ENCODE measurements at regions not wholly inside any gene's neighbourhood (a gene's known extent, or its start where the extent isn't known, plus 50 kb on each side); places are given as distances from the start of the nearest gene placed in this dataset.

DNA sequence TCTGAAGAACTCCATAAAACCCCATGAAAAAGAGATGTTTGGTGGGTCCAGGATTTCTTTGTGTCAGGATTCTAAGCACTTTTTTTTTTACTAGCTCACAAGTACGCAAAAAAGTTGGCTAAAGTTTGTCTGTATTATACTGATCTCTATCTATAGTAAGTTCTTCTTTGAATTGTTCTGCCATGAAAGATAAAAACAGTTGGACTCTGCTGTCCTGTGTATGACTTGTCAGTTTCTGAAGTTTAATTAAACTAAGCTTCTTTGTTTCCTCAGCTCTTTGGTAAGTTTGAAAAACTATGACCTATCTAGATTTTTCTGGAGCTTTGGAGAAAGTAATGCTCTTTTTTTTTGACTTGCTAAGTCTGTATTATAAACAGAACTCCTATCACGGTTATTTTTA, 812.2 kb upstream of the LUZP2 start:
- no peak for DNase-seq

DNA sequence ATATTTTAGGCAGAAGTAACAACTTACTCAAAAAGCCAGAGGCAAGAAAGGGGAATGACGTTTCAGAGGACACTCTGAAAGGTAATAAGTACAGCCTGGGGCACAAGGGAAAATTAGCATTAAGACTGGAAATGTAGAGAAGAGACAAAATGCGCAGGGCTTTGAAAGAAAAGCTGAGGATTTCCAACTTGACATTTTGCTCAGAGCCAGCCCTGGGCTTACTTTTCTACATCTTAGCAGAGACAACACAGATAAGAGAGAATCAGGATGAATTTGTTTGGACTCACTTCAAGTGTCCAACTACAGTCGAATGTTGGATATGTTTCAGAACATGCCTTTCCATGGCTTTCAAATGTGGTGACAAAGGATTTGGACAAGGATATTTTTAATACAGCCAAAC, 808.9 kb upstream of the LUZP2 start:
- DNase-seq = no peak

DNA sequence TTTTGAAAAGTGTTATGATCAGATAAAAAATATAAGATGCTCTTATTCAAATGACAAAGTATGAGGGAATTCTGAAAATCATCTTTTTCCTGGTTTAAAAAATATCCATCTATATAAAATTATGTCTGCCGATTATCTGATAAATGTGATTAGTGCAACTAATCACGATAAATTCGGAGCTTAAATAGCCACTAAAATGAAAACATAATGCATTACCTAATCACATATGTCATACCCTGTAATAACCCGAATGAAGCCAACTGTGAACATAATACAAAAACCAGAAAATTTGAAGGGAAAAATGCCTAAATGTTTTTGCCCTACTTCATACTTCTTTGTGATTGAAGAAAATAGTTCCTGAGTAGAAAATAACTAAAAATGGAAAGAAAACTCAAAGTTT, 808.4 kb upstream of the LUZP2 start:
- no peak for DNase-seq

DNA sequence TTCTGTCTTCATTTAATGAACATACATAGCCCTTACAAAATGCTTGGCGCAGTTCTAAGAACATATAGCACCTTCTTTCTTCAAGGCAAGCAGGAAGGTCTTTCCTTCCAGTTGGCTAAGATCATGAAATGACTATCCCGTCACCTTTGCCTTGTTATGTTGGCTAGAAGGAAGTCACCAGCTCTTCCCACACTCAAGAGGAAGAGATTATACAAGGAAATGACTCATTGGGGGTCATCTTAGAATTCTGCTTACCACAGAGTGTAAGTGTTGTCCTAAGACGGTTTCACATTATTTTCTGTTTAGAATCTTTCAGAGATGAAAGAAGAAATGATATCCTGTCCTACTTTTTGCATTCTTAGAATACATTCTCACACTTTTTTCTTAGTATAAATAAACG, 808.0 kb upstream of the LUZP2 start:
- no peak for DNase-seq

DNA sequence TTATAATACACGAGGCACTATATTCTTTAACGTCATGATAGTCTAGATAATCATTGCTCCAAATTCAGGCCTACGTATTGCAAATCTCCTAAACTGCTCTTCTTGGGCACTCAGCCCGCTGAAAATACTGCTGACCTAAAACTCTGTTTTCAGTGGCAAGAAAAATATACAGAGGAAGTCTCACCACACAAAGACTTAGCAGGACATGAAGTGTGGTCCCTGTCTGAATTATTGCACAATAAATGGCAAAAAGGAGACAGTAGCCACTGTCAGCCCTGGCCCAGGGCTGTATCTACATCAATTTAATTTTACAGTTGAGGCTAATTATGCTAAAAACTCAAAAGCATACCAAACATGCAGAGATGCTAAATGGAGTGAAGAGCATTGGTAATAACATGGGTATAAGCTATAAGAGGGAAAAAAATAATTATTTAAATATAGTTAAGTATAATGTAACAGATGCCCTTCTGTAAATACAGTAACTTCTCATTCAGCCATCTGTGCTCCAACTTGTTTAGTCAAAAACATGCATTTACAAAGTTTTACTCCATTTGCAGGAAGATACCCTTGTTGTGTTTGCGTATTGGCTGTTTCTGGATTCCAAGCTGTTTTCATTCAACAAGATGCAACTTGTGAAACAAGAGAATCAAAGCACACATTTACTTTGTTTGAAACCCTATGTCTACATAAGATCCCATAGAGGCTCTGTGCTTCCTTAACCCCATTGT, 800.0 kb upstream of the LUZP2 start:
- no peak for DNase-seq

DNA sequence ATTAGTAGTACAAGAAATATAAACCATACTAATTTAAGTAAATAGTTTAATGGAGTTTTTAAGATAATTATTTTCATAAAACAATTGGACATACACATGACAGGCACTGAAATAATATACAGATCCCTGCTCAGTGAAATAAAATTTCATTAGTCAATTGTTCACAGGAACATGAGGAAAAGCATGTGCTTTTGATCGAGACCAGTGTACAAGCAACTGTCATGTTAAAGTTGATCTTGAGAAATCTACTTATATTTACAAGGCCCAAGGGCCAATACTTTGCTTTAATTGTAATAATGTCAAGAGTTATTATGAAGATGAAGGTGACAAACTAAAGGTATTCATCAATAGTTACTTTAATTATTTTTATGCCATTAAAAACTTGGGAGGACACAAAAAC, 792.7 kb upstream of the LUZP2 start:
- DNase-seq = no peak

DNA sequence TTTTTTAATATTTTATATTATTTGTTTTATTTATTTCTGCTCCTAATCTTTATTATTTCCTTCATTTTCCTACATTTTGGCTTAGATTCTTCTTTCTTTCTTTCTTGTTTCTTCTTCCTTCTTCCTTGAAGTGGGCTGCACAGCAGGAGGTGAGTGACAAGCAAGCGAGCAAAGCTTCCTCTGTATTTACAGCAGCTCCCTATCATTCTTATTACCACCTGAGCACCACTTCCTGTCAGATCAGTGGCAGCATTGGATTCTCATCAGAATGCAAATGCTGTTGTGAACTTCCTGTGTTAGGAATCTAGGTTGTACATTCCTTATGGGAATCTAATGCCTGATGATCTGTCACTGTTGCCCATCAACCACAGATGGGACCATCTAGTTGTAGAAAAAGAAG, 784.9 kb upstream of the LUZP2 start:
- DNase-seq = no peak

DNA sequence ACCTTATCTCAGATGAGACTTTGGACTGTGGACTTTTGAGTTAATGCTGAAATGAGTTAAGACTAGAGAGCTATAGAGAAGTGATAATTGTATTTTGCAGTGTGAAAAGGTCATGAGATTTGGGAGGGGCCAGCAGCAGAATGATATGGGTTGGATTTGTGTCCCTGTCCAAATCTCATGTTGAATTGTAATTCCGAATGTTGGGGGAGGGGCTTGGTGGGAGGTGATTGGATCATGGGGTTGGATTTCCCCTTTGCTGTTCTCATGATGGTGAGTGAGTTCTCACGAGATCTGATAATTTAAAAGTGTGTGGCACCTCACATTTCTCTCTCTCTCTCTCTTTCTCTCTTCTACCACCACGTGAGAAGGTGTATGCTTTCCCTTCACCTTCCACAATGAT, 777.8 kb upstream of the LUZP2 start:
- DNase-seq = no peak

DNA sequence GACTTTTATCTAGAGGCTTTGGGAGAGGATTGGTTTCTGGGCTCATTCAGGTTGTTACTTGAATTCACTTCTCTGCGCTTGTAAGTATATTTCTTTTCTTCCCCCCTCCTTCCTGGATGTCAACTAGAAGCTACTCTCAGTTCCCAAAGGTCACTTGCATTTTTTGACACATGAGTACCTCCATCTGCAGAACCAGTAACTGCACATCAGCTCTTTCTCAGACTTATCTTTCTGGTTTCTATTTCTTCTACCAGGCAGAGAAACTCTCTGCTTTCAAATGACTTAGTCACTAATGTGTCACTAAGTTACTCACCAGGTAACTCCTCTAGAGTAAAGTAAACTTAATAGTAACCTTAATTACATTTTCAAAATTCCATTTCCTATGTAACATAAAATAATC, 773.0 kb upstream of the LUZP2 start:
- DNase-seq = no peak

DNA sequence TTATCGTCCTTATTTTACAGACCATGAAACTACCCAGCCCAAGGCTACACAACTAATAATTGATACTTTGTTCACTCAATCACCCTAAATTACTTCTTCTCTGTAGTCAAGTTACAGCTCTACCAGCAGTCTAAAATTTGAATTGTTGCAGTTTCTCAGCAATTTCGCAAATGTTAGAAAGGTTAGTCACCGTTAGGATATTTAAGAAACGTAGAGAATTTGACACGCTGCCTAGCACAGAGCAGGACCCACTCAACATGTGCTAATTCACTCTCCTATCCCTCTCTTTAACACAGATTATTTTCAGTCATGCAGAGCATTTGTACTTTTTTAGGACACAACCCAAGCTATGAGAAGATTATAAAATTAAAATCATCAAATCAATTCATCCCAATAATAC, 771.1 kb upstream of the LUZP2 start:
- DNase-seq = no peak

DNA sequence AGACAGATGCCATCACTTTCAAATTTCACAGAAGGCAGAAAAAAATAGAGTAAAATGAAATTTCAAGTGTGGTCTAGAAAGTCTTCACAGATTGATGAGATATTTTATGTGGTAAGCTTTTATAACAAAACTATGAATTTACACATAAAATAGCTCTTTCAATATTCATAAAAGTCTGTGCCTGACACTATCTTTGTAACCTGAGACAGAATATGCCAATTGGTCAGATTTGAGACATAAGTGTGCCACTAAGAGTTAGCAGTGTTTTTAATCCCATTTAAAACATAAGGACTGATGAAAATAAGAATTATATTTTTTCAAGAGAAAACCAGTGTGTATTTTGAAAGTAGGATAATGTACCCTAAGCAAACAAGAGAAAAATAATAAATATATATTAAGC, 769.5 kb upstream of the LUZP2 start:
- DNase-seq = no peak

DNA sequence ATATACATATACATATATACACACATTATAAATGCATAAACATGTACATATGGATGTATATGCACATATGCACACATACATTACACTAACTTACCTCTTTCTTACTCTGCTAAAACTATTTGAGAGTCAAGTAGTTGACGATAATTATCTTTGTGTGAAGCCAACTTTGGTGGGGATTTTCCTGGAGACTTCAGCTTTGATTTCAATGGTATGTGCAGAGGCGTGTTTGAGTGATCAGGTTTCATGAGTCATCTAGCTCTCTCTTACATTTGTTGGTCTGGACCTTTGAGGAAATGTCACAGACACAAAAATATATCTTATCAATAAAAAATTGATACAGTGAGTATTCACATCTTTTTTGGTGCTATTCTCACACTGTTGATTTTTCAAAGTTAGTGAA, 769.1 kb upstream of the LUZP2 start:
- no peak for DNase-seq

DNA sequence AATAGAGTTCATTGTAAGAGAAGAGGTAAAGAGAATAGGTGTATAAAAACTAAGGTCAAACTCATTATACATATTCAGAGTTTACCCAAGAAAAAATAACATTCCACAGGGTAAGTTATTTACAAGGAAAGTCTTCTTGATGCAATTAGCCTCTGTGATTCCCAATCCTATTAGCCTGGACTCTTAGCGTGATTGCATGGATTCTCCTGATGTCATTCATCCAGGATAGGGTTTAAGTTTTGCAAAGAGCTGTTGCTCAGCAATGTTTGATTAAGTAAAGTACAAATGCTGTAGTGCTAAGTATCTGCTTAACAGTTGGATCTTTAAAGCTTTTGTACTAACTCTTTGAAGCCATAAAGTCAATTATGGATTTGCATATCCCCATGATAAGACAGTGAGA, 767.8 kb upstream of the LUZP2 start:
- DNase-seq = no peak

DNA sequence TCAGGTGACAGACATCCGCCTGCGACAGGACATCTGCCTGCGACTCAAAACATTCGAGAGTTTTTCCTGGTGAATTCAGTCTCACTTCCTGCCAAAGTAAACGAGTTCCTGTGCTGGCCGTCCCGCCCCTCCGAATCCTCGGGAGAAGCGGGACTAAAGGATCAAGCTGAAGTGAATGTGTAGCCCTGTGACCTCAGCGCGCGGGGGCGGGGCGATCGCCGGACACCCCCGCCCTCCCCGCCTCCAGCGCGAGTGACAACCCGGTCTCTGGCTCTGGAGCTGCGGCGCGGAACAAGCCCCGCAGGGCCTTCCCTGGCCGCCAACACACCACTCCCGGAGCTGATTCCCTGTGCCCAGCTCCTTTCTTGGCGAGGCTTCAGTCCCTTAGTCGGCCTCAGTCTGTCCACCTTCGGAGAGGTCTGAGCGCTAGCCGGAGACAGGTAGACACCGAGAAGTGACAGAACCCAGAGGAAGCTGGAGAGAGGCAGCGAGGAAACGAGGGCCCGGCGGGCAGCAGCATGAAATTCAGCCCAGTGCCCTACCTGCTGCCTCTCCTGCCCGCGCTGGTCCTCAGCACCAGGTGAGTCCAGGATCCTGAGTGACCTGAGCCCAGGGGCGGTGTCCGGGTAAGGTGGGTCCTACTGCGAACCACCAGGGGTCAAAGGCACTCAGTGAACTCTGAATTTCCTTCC, 766.4 kb upstream of the LUZP2 start:
- no peak for DNase-seq

DNA sequence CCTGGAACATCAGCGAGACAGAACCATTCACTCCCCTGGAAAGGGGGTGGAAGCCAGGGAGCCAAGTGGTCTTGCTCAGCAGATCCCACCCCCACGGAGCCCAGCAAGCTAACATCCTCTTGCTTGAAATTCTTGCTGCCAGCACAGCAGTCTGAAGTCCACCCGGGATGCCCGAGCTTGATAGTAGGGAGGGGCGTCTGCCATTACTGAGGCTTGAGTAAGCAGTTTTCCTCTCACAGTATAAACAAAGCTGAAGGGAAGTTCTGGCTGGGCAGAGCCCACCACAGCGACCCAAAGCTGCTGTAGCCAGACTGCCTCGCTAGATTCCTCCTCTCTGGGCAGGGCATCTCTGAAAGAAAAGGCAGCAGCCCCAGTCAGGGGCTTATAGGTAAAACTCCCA, 764.8 kb upstream of the LUZP2 start:
- no peak for DNase-seq

DNA sequence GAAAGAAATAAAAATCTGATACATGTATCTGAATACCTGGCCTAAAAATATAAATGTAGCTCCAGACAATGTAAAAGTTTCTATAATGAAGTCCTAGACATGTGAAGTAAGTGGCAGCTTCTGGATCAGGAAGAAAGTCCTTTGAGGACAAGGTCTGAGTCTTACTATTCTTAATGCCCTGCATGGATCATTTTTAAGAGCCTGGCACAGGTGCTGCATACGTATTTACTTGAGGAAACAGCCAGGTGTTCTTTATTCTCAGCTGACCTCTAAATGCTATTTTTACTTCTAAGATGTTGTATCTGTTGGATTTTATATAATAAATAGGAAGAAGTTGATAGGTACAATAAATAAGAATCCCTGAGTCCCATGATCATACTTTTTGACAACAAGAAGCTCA, 750.0 kb upstream of the LUZP2 start:
- DNase-seq = no peak

DNA sequence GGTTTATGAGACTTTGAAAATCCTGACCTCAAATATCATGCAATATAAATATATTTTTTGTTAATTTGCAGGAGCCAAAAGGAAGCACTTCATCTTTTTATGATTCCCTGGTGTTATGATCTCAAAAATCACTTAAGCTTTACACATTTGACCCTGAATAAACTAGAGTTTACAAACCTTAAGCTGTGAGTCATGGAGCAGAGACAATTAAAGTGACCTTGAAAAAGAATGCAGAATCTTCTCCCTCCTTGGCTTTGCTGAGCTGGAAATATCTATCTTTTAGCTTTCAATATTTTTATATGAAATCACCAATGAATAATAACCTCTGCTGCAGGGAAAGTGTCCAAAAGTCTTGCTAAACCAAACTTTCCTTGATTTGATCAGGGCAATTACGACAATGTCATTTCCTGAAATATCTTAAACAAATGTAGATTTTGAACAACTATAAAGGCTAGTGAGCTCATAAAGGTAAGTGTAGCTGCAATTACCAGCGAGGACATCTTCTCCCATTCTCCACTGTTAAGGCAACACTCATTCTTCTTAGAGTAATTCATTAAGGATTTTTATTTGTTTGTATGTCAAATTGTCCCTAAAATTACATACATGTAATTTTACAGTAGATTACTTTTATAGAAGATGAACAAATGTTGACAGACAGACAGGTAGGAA, 747.0 kb upstream of the LUZP2 start:
- DNase-seq = no peak

DNA sequence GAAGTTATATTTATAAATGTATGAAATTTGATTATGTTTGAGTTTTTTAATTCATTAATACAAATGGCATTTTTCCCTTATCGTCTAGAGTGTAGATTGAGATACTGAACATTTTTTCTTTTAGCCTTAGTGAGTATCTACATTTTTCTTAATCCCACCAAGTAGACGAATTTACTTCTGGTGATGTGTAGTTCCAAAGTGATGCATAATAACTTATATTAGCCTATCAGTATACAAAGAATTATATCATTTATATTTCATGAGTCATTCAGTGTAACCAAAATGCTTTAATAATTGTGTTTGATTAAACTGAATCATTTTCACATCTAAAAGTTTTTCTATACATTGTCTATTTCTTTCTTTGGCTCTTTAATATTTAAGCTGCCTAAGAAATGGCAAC, 745.6 kb upstream of the LUZP2 start:
- DNase-seq = no peak

DNA sequence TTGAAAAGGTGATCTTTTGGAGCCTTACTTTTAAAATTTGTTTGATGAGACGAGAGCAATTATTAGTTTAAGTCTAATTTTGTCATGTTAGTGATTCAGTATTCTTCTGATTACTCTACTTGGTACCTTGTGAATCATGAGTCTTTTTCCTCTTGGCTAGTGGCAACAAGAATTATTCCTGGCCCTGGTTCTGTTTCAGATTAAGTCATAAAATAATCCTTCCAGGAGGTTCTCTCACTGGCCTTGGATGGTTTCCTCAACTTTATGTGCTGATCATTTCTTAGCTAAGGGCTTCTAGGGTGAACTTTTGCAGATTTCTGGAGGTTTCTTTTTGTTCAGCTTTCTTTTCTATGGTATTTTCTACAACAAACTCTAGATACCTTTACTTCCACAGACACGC, 741.8 kb upstream of the LUZP2 start:
- no peak for DNase-seq

DNA sequence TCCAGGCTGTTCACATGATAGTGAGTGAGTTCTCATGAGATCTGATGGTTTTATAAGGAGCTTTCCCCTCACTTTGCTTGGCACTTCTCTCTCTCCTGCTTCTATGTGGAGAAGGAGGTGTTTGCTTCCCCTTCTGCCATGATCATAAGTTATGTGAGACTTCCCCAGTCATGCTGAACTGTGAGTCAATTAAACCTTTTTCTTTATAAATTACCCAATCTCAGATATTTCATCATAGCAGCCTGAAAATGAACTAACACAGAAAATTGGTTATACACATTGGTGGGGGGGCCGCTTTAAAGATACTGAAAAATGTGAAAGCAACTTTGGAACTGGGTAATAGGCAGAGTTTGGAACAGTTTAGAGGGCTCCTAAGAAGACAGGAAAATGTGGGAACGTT, 741.1 kb upstream of the LUZP2 start:
- no peak for DNase-seq

DNA sequence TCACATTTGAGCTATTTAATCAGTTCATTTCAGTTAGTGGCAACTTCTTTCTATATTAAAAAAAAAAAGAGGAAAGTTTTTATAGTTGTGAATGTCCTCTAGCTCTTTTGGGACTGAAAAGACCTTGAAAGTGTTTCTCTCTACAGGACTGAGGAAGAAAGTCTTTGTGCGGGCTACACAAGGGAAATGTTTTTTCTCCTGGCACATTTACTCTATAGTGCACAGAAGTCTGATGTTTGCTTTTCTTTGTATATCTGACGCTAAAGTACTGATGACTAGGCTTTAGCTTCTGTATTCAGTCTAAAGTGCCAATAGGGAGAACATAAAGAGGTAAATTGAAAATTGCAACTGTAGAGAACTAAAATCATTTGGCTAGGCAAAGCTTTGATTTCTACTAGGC, 737.4 kb upstream of the LUZP2 start:
- DNase-seq = no peak

DNA sequence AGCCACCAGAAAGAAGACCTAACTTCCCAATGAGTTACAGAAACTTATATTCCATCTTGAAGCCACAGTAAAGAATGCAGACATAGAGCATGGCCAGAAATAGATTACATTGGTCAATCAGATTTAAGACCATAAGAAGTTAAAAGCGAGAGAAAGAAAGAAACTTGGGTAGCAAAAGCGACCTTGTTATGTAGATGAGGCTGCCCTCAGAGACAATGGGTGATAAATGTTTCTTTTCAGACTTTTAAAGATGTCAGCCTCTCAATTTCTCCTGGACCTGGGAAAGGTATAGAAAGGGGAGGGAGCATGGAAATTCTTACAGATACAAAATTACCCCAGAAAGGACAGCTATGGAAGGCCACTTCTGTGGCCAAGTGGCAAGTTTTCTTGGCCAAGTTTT, 732.6 kb upstream of the LUZP2 start:
- DNase-seq = no peak

DNA sequence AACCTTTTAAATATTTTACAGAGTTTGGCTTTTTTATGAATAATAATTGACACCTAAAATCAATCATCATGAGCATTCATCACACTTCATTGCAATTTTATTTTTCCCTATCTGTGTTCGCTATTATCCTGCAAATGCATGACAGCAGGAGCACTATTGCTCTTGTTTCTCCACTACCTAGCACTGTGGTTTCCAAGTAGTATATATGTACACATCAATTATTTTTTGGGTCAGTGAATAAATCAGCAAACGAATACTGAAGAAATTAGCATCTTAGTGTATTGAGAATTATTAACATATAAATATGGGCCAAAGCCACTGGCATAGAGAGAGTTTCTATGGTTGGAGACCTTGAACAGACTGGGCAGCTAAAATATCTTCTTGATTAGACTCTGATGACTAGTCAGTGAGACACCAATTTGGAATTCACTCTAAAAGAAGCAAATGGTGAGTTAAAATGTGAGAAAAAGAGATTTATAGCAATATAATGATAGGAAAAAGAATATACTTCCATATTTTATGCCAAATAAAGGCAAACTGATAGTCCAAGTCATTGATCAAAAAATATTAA, 731.1 kb upstream of the LUZP2 start:
- DNase-seq = no peak

DNA sequence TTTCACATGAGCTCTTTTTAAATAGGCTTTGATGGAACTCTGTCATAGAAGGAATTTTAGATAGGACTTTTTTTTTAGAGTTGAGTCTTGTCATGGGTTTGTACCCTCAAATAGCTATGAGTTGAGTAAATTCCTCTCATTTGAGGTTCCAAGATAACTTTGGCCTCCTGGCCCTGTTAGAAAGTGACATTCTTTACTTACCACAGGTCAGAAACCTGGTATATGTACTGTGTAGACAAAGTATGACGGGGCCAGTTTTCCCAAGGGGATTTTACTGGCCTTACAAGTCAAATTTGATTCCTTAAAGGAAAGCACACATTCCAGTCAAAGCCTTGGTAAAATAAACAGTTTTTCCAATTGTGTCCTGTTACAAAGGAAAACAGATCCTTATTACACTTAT, 729.3 kb upstream of the LUZP2 start:
- DNase-seq = no peak
